Left ventricle myocardium inferior (tissue), 1 donor: ENCODE measurements at regions not wholly inside any gene's neighbourhood (a gene's known extent, or its start where the extent isn't known, plus 50 kb on each side); places are given as distances from the start of the nearest gene placed in this dataset.

Source experiments
- DNase-seq: peaks from one replicate; pipeline ENCODE4 v3.0.0-alpha.2; 2020
- H3K27ac ChIP-seq: fragments of 200-600 bp; replicated peaks from 2 replicates; pipeline ENCODE4 v1.8.0; 2021
- H3K27me3 ChIP-seq: fragments of 200-600 bp; 2 replicates; pipeline ENCODE4 v1.8.0; 2021; ENCODE audit warnings: low read depth
- H3K36me3 ChIP-seq: fragments of 200-600 bp; 2 replicates; pipeline ENCODE4 v1.8.0; 2021
- H3K4me1 ChIP-seq: fragments of 200-600 bp; 2 replicates; pipeline ENCODE4 v1.8.0; 2021
- H3K4me3 ChIP-seq: fragments of 200-600 bp; 2 replicates; pipeline ENCODE4 v1.8.0; 2021; ENCODE audit warnings: mild to moderate bottlenecking, moderate library complexity
- H3K9me3 ChIP-seq: fragments of 200-600 bp; replicated peaks from 2 replicates; pipeline ENCODE4 v1.8.0; 2021
- CTCF ChIP-seq: fragments of 200-600 bp; IDR thresholded peaks from 2 replicates; pipeline ENCODE4 v1.8.0; 2021; ENCODE audit warnings: antibody characterized with exemption, mild to moderate bottlenecking, borderline replicate concordance
- intact Hi-C: fragments of 100-400 bp; cut with micrococcal nuclease; formaldehyde crosslinking; loops from one replicate; pipeline ENCODE4 v1.11.0; 2022
- donor health status: DM: no; HTN: yes; CAD: no; lungs with severe emphysema.

GRCh38 chr18:10013621-10014543, 100.1 kb downstream of the VAPA start:
- Histone ChIP-seq H3K36me3 (no peaks in the 10 kb centered on the region), H3K27ac (peak overlapping the region; percentile 87), H3K4me3 (no peak overlapping the region), H3K9me3 (no peaks in the 10 kb centered on the region), H3K27me3 (no peaks in the 10 kb centered on the region), H3K4me1 (peaks cover 71% of the 10 kb centered on the region)
- intact Hi-C loops = no loop called here
- no peak for TF ChIP-seq CTCF
- DNase-seq = peak; percentile 67

GRCh38 chr18:10015288-10015701, 101.5 kb downstream of the VAPA start:
- DNase-seq = no peak
- intact Hi-C loops = no loop called here
- Histone ChIP-seq H3K36me3 (no peaks in the 10 kb centered on the region), H3K4me1 (peaks cover 61% of the 10 kb centered on the region), H3K4me3 (no peak overlapping the region), H3K9me3 (no peaks in the 10 kb centered on the region), H3K27me3 (no peaks in the 10 kb centered on the region), H3K27ac (peak overlapping the region; percentile 87)
- no peak for TF ChIP-seq CTCF

- peak; percentile 50 for TF ChIP-seq CTCF
- no peak for DNase-seq
- Histone ChIP-seq H3K4me3 (no peak overlapping the region), H3K4me1 (peaks cover 54% of the 10 kb centered on the region), H3K9me3 (no peaks in the 10 kb centered on the region), H3K27me3 (no peaks in the 10 kb centered on the region), H3K36me3 (no peaks in the 10 kb centered on the region), H3K27ac (peak overlapping the region; percentile 87)
- intact Hi-C loops = no loop called here
These were observed 102.4 kb downstream of the VAPA start for GRCh38 chr18:10015941-10016819.

GRCh38 chr18:10017043-10017442, 103.2 kb downstream of the VAPA start:
- H3K27me3 ChIP-seq = no peaks in the 10 kb centered on the region
- intact Hi-C loops = no loop called here
- peak overlapping the region; percentile 87 for H3K27ac ChIP-seq
- H3K36me3 ChIP-seq = no peaks in the 10 kb centered on the region
- H3K4me1 ChIP-seq = peaks cover 47% of the 10 kb centered on the region
- H3K4me3 ChIP-seq = no peak overlapping the region
- DNase-seq = no peak
- TF ChIP-seq CTCF = no peak
- H3K9me3 ChIP-seq = no peaks in the 10 kb centered on the region

DNA sequence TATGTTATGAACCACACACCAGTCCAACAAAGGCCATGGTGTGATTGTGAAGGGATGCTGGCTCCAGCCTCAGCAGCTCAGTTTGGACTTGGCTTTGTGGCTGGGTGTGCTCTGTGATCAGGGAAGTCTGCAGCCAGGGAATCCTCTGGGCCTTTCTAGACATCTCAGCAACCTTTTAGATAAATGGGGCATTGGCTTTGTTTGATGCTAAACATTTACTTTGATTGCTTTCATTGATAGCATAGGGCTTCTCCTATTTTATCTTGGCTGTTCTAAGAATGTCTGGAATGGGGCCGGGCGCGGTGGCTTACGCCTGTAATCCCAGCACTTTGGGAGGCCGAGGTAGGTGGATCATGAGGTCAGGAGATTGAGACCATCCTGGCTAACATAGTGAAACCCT, 104.5 kb downstream of the VAPA start:
- H3K4me3 ChIP-seq = no peak overlapping the region
- H3K4me1 ChIP-seq = peaks cover 34% of the 10 kb centered on the region
- no peaks in the 10 kb centered on the region for H3K27me3 ChIP-seq
- DNase-seq = no peak
- H3K9me3 ChIP-seq = no peaks in the 10 kb centered on the region
- TF ChIP-seq CTCF = no peak
- intact Hi-C loops = no loop called here
- H3K27ac ChIP-seq = no peak overlapping the region
- H3K36me3 ChIP-seq = no peaks in the 10 kb centered on the region
